Vagina (tissue), 2 donors: ENCODE measurements at regions not wholly inside any gene's neighbourhood (a gene's known extent, or its start where the extent isn't known, plus 50 kb on each side); places are given as distances from the start of the nearest gene placed in this dataset.

Experiments
- DNase-seq, 2 donors: peaks; one replicate each; pipeline ENCODE4 v3.0.0-alpha.2; 2017; ENCODE audit errors: extremely low spot score in 2 of 2
- H3K27ac ChIP-seq: fragments of 200-600 bp; sonication (generic); one replicate; pipeline ENCODE4 v1.5.1; 2019
- H3K27me3 ChIP-seq: fragments of 200-600 bp; sonication (generic); one replicate; pipeline ENCODE4 v1.5.1; 2019
- H3K36me3 ChIP-seq, 2 donors: fragments of 200-600 bp; sonication (generic); one replicate each; pipeline ENCODE4 v1.5.1; 2017 to 2019
- H3K4me1 ChIP-seq: fragments of 200-600 bp; sonication (generic); one replicate; pipeline ENCODE4 v1.5.1; 2019
- H3K4me3 ChIP-seq, 2 donors: fragments of 200-600 bp; sonication (generic); 1 replicate in 1 of 2; 2 replicates in 1 of 2; pipeline ENCODE4 v1.5.1; 2016 to 2019
- H3K9me3 ChIP-seq: fragments of 200-600 bp; sonication (generic); one replicate; pipeline ENCODE4 v1.5.1; 2019
- CTCF ChIP-seq, 3 experiments: fragments of 450-650 bp in 2 of 3; fragments of 200-600 bp in 1 of 3; sonication (generic) in 1 of 3; IDR thresholded peaks; one replicate each; pipeline ENCODE4 v1.5.1; 2017 to 2019; ENCODE audit warnings: antibody characterized with exemption in 3 of 3, mild to moderate bottlenecking in 2 of 3, moderate library complexity in 2 of 3
- POLR2A ChIP-seq, 2 donors: fragments of 450-650 bp; IDR thresholded peaks; one replicate each; pipeline ENCODE4 v1.6.1; 2017; ENCODE audit warnings: antibody characterized with exemption in 2 of 2, mild to moderate bottlenecking in 2 of 2, moderate library complexity in 2 of 2
- POLR2AphosphoS5 ChIP-seq, 2 donors: sonication (generic); formaldehyde crosslinking; IDR thresholded peaks; one replicate each; pipeline ENCODE4 v1.9.0; 2017; ENCODE audit warnings: antibody characterized with exemption in 2 of 2, mild to moderate bottlenecking in 2 of 2, low read depth in 1 of 2; ENCODE audit not compliant: insufficient read depth in 1 of 2
- intact Hi-C: fragments of 100-400 bp; cut with DNase I; formaldehyde crosslinking; loops from one replicate; pipeline ENCODE4 v1.15.1; 2023

- Histone ChIP-seq H3K9me3 (no peaks in the 10 kb centered on the region), H3K4me3 (no peak overlapping the region), H3K27me3 (no peaks in the 10 kb centered on the region), H3K27ac (no peak overlapping the region), H3K36me3 (no peaks in the 10 kb centered on the region), H3K4me1 (no peaks in the 10 kb centered on the region)
- TF ChIP-seq CTCF (IDR thresholded peaks at IDR 0.05) (no peak), POLR2A (IDR thresholded peaks at IDR 0.05) (no peak), POLR2AphosphoS5 (IDR thresholded peaks at IDR 0.05; ENCODE audit: insufficient read depth in 1 of 2, low read depth in 1 of 2) (no peak)
- intact Hi-C loops = no loop called here
- no peak for DNase-seq
These were observed 1034.8 kb downstream of the MAT2B start for GRCh38 chr5:164540174-164540573.

- no peak for DNase-seq
- intact Hi-C loops = no loop called here
- H3K9me3 ChIP-seq = no peaks in the 10 kb centered on the region
- H3K36me3 ChIP-seq = no peaks in the 10 kb centered on the region
- no peak overlapping the region for H3K4me3 ChIP-seq
- H3K27me3 ChIP-seq = no peaks in the 10 kb centered on the region
- no peaks in the 10 kb centered on the region for H3K4me1 ChIP-seq
- H3K27ac ChIP-seq = no peak overlapping the region
- TF ChIP-seq POLR2A (IDR thresholded peaks at IDR 0.05) (no peak), POLR2AphosphoS5 (IDR thresholded peaks at IDR 0.05; ENCODE audit: insufficient read depth in 1 of 2, low read depth in 1 of 2) (no peak), CTCF (IDR thresholded peaks at IDR 0.05) (no peak)
These were observed 1040.1 kb downstream of the MAT2B start for GRCh38 chr5:164545507-164545906.

GRCh38 chr5:164553851-164554250, 1048.4 kb downstream of the MAT2B start:
- no peaks in the 10 kb centered on the region for H3K4me1 ChIP-seq
- intact Hi-C loops = no loop called here

GRCh38 chr5:164555809-164556208, 1050.4 kb downstream of the MAT2B start:
- no peak for DNase-seq
- no peaks in the 10 kb centered on the region for H3K4me1 ChIP-seq
- no peak overlapping the region for H3K4me3 ChIP-seq
- intact Hi-C loops = no loop called here
- H3K27ac ChIP-seq = no peak overlapping the region
- no peak for TF ChIP-seq POLR2AphosphoS5 (IDR thresholded peaks at IDR 0.05; ENCODE audit: insufficient read depth in 1 of 2, low read depth in 1 of 2)
- TF ChIP-seq CTCF (IDR thresholded peaks at IDR 0.05) = no peak
- no peak for TF ChIP-seq POLR2A (IDR thresholded peaks at IDR 0.05)
- H3K27me3 ChIP-seq = no peaks in the 10 kb centered on the region
- no peaks in the 10 kb centered on the region for H3K36me3 ChIP-seq
- no peaks in the 10 kb centered on the region for H3K9me3 ChIP-seq

More at GRCh38 chr5:164553851-164554250, 1048.4 kb downstream of the MAT2B start:
- TF ChIP-seq CTCF (IDR thresholded peaks at IDR 0.05) (no peak), POLR2AphosphoS5 (IDR thresholded peaks at IDR 0.05; ENCODE audit: insufficient read depth in 1 of 2, low read depth in 1 of 2) (no peak), POLR2A (IDR thresholded peaks at IDR 0.05) (no peak)
- H3K27me3 ChIP-seq = no peaks in the 10 kb centered on the region
- H3K36me3 ChIP-seq = no peaks in the 10 kb centered on the region
- no peak overlapping the region for H3K27ac ChIP-seq
- no peaks in the 10 kb centered on the region for H3K9me3 ChIP-seq
- H3K4me3 ChIP-seq = no peak overlapping the region
- DNase-seq = no peak

GRCh38 chr5:164560216-164560615, 1054.8 kb downstream of the MAT2B start:
- Histone ChIP-seq H3K27ac (no peak overlapping the region), H3K36me3 (no peaks in the 10 kb centered on the region), H3K27me3 (no peaks in the 10 kb centered on the region), H3K4me1 (no peaks in the 10 kb centered on the region), H3K9me3 (no peaks in the 10 kb centered on the region), H3K4me3 (no peak overlapping the region)
- TF ChIP-seq CTCF (IDR thresholded peaks at IDR 0.05) (no peak), POLR2AphosphoS5 (IDR thresholded peaks at IDR 0.05; ENCODE audit: insufficient read depth in 1 of 2, low read depth in 1 of 2) (no peak), POLR2A (IDR thresholded peaks at IDR 0.05) (no peak)
- DNase-seq = no peak
- intact Hi-C loops = no loop called here
